Activated T-cell treated with anti-CD3 and anti-CD28 coated beads, Interleukin-2, amount 50 U/mL, for 48 hours (primary cell): ENCODE measurements at regions not wholly inside any gene's neighbourhood (a gene's known extent, or its start where the extent isn't known, plus 50 kb on each side); places are given as distances from the start of the nearest gene placed in this dataset.

ENCODE experiments used
- DNase-seq, 2 experiments: peaks; one replicate each; pipeline ENCODE4 v3.0.0-alpha.2; 2020

DNA sequence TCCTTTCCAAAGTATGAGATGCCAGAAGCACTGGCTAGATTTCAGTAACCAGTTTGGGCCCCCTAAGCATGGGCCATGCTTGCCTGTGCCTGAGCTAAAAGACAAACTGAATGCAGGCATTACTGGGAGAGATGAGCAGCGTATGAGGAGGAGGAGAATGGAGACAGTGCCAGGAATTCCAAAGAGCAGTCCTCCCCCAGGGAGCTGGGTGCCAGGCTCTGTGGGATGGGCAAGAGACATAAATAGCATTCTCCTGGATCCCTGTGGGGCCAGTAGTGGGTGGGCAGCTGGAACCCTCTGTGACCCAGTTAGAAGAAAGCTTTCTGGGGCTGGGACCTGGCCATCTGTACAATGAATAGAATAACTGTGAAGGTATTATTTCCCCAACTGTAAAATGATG, 235.6 kb downstream of the KCNA4 start:
- DNase-seq, result no peak

DNA sequence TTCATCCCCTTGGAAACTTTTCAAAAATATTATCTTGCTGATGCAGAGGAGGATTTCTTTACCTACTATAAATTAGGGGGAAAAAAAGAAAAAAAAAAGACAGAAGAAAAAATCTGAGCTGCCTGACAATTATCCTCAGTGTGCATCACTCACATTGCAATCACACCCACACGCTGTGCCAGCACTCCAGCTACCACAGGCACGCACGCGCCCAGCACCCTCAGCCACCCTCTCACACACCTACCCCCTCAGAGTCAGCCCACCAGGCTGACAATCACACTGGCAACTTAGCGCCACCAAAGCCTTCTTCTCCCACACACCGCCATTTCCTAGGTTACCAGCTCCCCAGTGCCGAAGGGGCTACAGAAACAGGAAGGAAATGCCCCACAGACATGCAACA, 236.1 kb downstream of the KCNA4 start:
- no peak for DNase-seq

DNA sequence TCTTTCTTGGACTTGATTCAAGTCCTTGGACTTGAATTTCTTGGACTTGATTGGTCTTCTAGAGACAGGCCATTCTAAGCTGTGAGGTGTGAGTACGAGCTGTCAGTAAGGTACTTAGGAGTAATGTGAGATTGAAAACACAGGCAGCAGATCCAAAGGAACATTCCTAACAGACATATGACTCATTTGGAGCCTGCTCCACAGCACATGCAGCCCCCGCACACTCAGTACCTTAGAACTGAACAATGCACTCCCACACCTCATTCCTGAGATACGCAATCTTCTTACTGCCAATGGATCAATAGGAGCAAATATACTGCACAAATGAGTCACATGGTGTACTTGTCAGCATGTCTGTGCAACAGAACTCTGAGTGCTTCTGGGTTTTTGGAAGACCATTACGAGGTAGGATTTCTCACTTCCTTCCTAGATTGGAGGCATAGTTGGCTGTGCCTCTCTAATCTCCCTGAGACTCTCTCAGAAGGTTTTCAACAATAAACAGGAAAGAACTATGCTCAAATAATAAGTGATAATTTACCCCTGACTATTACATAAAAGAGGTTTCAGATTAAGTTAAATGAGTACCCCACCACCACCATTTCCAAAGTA, 243.1 kb downstream of the KCNA4 start:
- no peak for DNase-seq

DNA sequence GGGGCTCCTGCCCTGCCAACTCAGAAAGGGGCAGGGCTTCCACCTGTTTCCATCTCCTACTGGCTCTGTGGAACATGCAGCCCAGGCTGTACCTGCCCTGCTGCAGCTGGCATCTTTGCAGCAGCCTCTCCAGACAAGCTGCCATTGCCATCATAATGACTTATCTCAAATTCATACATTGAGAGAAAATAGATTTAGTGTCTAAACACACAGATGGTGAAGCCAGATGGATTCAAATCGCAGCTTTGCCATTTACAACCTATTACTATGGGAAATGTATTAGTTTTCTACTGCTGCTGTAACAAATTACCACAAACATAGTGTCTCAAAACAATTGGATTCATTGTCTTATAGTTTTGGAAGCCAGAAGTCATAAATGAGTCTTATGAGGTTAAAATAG, 260.0 kb downstream of the KCNA4 start:
- DNase-seq, result no peak

DNA sequence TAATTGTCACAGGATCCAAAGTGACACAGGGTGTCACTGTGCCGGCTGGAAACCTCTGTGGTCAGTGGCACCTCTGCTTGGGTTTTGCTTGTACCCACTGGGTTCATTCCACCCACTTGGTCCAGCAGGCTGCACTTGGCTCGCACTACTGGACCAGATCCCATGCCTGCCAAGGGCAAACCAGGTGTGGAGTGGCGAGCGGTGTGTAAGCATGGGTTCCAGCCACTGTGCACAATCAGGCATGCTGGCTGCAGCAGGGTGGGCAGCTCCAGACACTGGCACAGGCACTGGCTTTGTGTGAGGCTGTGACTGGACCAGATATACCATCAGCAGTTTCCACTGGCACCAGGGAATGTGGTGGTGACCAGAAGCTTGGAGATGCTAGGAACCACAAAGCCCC, 261.4 kb downstream of the KCNA4 start:
- no peak for DNase-seq

DNA sequence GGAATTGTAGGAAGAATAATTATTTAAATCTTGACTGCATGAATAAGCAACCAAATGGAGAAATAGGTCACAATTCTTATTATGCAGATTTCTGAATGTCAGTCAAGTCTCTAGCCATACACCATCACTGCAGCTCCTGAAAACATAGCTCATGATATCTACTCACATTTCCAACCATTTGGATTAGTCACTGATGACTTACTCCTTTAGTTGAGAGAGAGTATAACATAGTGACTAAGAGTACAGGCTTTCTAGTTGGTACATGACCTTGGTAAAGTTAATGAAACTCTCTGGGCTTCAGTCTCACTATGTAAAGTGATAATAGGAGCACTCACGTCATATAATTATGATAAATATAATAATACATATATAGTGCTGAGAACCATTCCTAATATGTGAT, 265.2 kb downstream of the KCNA4 start:
- no peak for DNase-seq

DNA sequence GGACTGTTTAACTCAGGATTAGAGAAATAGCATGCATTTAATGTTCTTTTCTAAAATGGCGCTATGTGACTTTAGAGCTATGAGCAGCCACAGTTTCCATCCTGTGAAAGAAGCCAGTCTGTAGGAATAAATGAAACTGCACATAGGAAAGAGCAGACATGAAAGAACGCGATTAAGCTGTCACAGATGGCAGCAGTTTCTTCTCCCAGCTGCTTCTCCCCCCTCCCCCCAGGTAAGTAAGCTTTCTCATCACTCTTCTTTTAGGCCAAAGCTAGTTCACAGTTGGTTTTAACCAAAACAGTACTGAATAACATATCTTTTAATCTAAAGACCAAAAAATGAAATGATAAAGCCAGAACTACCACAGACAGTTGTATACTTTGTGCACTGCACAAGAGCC, 266.4 kb downstream of the KCNA4 start:
- no peak for DNase-seq

DNA sequence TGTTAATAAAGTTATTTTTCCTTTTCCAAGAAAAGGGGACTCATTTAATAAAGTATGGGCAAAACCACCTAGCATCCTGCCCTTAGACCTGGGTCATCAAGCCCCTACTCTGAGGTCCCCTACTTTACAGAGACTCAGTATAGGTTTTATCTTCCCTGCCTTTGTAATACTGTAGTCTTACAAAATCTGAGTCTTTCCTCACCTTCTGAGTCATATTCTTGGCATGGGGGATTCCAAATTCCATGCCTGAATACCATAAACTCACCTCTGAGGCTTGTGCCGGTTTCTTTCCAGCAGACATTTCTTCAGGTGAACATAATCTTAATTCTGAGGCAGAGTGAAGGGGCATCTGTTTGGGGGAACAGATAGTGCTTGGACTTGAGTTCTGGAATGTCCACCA, 282.5 kb downstream of the KCNA4 start:
- DNase-seq, result no peak

DNA sequence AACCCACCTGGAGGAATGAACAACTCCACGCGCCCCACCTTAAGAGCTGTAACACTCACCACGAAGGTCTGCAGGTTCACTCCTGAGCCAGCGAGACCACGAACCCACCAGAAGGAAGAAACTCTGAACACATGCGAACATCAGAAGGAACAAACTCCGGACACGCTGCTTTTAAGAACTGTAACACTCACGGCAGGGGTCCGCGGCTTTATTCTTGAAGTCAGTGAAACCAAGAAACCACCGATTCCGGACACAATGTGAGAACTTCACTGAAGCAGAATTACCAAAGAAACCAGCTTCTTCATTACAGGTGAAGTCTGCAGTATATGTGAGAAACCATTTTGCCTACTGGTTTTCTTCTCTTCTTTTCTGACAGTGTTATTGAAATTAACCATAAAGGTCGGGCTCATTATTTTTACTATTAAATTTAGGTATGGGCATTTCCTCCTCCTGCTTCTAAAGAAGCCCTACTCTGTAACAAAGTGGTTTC, 303.0 kb downstream of the KCNA4 start:
- DNase-seq, result no peak

DNA sequence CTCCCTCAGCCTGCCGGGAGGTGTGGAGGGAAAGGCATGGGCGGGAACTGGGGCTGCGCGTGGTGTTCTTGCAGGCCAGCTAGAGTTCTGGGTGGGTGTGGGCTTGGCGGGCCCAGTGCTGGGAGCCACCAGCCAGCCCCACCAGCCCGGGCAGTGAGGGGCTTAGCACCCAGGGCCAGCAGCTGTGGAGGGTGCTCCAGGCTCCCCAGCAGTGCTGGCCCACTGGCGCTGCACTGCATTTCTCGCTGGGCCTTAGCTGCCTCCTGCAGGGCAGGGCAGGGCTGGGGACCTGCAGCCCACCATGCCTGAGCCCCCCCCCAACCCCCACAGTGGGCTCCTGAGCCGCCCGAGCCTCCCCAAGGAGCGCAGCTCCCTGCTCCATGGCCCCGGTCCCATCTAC, 304.2 kb downstream of the KCNA4 start:
- no peak for DNase-seq

DNA sequence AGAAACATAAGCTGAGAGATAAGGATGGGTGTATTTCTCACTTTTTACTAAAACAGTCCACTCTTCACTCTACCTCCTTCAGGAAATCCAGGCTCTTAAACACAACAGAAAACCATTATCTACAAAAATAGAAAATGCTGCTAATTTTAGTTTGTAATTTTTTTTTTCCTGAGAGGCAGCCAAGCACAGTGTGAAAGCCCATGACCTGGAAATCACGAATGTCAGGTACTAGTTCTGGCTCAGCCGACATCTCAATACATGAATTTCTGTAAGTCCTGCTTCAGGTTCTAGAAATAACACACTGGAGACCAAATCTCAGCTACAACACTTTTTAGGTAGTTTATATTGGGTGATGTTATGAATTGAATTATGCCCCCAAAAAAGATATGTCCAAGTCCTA, 308.9 kb downstream of the KCNA4 start:
- DNase-seq, result no peak

DNA sequence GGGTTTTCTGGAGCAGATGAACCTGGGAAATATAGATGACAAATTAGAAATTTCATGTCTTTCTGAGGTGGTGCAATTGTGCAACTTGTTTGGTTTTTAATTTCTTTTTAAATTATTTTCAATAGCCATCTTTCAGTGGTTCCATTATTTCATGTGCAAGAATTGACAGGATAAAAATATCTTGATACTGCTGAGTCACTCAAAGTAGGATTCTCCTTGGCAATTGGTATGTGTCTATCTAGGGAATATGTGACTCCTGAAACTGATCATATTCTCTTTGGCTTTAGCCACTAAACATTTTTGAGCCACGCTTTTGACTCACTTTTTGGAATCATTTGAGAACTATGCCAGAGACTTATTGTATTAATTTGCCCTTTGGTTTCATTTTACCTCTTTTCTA, 331.5 kb downstream of the KCNA4 start:
- no peak for DNase-seq

DNA sequence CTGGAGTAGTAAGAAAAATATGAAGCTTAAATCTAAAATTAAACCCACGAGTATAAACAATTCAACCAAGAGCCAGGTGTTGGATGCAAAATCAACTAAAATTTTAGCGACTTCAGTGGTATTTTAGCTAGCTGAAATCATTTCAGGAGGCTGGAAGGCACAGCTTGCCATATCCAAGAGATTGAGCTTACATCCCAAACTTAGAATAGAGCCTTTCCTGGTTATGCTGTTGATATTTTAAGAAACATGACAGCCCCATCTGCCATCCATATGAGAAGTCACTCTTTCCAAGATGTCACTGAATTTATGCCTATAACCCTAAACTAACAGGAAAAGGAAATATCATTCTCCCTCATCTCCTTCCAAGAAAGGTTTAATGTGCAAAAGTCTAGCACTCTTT, 334.0 kb downstream of the KCNA4 start:
- DNase-seq, result no peak

DNA sequence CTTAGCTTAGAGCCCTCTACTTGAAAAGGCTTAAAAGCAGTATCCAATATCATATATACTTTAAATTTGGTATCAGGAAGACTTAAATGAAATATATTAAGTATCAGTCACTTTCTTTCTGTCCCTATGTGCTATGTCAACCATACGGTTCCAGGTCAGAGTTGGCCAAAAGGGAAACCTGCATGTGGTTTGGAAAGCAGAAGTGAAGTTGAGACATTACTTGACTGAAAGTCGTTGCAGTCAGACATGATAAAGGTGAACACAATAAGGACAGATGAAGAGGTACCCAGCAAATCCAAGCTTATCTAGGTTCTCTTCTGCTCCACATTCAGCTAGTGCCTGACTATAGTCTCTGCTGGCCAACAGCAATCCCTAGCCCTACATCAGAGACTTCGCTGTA, 336.8 kb downstream of the KCNA4 start:
- DNase-seq, result no peak

DNA sequence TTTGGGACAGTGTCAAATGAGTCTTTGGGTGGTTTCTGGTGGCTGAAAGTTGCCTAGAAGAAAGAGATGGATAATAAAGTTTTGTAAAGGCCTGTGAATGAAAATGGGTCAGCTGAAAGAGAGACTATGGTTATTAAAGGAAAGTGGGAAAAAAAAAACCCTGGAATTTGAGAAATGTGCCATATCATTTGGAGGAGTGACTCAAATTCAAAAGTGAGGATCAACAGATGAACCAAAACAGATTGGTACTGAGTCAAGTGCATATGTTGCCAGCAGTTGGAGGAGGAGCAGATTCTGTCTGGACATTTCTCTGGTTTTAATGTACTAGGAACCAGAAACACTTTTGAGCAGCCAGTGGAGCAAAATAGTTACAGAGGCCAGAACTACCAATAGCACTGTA, 339.8 kb downstream of the KCNA4 start:
- DNase-seq, result no peak

DNA sequence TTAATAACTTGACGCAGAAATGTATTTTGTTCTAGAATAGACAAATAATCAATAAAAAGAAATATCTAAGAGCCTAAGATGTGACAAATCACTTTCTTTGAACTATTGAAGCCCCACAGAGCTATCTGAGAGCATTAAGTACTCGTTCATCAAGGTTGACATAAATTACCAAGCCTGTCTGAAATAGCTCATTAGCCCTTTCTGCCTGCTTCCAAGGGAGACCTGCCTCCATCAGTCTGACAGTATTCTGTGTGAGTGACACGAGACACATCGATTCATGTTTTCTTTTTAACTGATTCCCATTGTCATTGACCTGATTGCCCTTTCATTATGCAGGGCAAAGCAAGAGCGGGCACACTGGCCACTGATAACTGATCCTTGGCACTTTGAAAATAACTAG, 347.5 kb downstream of the KCNA4 start:
- no peak for DNase-seq

DNA sequence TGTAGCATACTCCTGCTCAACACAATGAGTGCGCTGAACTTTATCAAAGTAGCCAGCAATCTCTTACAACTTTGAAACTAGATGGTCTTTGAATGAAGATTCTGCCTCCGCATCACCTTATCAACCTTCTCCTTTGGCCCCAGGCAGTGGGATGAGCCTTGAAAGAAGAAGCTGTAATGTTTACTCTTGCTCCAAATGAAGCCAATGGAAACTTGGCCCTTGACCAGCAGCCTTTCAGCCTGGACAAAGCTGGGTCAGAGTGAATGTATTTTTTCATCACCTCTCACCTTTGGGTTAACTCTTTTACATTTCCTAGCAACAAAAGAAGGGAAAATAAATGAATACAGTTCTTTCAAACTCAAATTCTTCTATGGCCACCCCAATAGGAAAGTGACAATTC, 359.1 kb downstream of the KCNA4 start:
- DNase-seq, result no peak

DNA sequence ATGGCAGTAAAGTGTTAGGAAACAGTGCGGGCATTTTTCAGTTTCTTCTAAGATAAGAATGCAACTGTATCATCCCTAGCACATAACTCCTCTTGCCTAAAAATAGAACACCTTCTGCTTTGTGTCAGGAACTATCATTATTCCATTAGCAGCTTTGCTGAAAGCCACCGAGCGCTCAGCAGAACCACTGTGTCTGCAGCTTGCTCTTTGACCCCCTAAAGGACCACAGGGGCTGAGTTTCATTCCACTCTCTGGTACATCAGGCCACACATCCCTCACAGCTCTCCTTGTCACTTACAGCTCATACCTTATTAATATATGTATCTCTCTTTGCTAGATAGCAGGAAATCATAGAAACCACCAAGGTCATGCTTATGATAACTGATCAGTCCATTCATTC, 360.2 kb downstream of the KCNA4 start:
- DNase-seq, result no peak

DNA sequence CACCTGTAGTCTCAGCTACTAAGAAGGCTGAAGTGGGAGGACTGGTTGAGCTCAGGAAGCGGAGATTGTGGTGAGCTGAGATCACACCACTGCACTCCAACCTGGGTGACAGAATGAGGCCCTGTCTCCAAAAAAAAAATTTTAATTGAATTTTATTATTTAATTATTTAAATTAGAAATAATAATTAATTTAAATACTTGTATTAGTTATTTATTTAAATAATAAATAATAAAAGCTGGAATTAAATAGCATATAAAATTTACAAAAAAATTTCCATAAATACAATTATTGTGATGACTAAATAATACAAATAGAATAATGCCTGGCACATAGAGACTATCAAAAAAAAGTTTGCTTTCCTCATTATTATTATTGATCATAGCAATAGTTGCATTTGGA, 371.5 kb downstream of the KCNA4 start:
- no peak for DNase-seq

DNA sequence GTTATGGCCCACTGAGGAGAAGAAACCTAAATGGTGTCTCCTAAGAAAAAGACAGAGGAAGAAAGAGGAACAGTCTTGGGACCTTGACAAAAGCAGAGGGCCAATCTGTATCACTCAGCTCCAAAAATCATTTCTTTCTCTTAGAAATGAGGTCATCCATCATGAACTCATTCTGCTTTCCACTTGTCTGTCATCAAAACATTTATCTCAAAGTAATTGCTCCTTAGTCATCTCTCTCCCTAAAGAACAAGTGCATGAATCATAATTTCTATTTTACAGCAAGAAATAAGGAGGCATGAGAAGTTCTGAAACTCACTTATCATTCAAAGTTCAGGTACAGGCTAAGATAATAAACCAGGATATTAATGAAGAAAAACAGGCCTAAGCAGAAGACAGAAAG, 375.6 kb downstream of the KCNA4 start:
- DNase-seq, result no peak

DNA sequence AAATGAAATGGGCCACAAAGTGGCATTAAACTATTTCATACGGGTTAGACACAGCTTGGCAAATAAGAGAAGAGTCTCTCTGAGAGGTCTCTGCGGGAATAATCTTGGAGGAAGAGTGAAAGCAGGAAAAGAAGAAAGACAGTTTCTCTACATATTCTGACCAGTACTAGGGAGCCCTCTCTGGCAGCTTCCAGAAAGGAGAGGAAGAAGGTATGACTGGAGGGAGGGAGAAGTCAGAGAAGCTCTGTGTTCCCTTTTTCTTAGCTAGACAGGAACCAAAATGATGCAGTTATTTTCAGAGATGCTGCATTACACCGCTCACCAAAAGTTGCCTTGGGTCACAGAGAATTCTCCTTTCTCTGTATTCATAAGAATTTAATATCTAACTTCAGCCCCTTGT, 382.1 kb downstream of the KCNA4 start:
- DNase-seq, result no peak

DNA sequence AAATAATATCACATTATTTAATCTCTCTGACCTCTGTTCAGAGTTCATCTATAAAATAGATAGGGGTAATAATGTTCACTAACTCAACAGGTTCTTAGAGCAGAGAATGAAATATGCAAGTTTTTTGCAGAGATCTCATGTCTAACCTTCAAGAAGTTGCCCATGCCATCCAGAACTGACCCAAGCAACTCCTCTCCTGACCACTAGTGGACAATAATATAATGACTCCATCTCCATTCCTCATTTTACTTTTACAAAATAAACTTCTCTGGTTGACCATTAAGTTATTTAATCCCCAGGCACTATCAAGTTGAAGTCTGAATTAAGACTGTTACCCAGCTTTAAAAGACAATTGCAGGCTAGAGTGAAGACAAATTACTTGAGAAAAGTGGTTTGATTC, 382.6 kb downstream of the KCNA4 start:
- DNase-seq, result no peak

DNA sequence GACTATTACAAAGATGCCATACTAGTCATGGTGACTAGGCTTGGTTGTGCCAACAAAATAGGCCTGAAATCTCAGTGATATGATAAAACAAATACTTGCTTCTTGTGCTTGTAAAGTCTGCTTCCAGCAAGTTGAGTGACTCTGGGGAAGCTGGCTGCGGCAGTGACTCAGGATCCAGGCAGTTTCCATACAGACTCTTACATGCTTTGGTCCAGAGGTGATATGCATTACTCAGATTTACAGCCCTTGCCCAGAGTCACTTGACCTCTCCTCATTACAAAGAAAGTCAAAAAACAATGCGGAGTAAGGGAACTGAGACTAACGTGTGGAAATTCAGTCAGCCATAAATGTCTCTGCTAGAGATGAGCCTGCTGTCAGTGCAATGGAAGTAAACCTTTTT, 387.5 kb downstream of the KCNA4 start:
- DNase-seq, result no peak

DNA sequence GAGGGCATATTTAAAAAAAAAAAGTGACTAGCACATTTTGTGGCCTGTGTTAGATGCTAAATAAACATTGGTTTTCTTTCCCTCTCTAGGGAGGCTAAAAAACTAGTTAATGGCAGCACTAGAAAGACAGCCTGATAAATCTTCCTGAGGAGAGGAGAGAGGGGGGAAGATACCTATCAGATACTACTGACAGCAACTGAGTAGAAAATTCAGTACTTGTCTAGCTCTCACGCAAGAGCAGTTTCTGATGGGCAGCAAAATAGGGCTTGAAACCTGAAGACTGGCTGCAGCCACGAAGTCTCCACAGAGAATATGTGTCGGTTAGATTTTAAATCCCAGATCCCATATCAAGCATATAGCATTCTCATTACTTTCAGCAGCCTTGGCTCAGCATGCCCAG, 388.2 kb downstream of the KCNA4 start:
- no peak for DNase-seq

DNA sequence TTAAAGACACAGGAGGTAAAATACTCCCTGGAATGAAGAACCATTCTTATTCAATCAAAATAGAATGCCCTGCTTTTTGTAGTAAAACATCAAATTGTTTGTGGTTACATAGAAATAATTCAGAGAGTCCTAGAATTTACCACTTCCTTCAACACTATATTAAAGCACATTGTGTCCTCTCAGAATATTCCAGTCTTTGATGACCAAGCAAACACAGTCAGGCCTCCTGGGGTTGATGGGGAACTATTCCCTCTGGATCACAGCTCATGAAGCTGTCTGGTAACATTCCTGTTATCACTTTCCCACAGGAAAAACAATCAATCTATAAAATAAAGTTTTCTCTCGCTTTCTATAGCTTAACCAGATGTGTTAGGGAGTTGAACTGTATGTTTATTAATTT, 389.3 kb downstream of the KCNA4 start:
- DNase-seq, result no peak
